Medulla oblongata (tissue), 1 donor: ENCODE measurements at regions not wholly inside any gene's neighbourhood (a gene's known extent, or its start where the extent isn't known, plus 50 kb on each side); places are given as distances from the start of the nearest gene placed in this dataset.

Experiments
- DNase-seq: peaks from one replicate; pipeline ENCODE4 v3.0.0-alpha.2; 2015; ENCODE audit errors: extremely low spot score

DNA sequence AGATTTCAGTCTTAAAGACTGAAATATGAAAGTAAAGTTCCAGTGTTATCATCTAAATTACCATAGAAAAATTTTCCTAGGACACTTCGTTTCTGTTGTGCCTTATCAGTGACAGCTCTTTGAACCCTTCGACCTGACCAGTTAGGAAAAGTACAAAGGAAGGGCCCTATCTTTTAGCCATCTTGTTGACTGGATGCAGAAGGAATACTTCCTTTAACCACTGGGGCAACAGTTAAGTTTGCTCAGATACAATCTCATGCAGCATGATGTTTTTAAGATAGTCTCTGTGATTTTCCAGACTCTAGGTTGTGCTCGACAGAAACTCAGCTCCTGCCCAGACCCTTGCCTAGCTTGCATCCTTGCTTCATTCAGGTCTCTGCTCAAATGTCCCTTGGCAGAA lies 210.5 kb upstream of the RPS6KA3 start:
- no peak for DNase-seq

DNA sequence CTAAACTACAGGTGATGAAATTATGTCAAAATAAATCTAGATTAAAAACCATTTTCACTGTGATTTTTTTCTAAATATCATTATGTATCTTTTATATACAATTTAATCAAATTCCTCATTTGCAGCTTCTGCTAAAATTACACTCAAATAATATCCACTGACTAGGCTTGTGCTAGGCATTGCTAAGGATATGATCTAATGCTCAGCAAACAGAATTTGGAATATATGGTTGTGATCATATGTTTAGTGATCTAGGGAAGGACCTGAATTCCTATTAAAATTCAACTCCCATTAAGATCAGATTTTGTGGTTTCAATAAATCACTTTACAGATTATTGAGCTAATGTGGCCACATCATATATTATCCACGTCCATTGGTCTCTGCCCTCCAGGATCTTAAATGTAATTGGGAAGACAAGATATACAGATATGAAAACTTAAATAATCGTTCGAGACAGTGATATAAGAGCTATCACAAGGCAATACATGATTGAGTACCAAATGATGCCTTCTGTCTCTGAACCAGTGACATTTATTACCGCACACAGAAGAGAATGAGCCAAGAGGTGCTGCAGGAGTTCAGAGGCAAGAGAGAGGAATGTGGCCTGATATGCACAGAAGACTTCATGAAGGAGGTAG lies 206.0 kb upstream of the RPS6KA3 start:
- no peak for DNase-seq

DNA sequence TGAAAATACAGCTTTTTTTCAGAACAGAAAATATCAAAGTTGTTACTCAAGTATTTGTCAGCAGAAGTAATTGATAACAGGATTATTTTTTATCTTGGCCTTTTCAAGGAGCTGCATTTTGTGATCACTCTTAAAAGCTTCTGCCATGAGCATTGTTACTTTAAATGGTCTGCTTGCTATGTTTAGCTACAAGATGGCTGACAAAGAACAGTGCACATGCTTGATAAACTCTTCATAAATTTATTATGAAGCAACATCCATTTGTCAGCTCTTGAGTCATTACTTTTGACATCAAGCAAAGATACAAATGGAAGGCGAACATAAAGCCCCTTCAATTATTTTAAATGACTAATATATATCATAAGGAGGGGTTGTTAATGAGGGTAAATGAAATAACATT lies 205.4 kb upstream of the RPS6KA3 start:
- DNase-seq, result no peak

DNA sequence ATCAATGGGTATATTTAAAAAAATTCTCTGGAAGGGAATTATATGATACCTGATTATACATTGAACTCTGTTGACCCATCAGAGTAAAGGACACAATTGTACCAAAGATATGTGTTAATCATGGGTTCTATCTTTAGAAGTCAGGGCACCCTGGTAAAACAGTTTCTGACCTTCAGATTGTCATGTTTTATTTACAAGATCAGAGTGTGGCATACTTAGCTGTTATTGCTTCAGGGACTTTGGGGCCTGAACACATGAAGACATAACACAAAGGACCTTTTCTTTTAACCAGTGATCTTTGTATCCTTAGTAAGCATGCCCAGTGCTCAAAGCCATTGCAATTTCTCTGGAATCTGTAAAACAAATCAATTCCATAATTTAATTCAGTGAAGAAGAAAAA lies 204.8 kb upstream of the RPS6KA3 start:
- no peak for DNase-seq

DNA sequence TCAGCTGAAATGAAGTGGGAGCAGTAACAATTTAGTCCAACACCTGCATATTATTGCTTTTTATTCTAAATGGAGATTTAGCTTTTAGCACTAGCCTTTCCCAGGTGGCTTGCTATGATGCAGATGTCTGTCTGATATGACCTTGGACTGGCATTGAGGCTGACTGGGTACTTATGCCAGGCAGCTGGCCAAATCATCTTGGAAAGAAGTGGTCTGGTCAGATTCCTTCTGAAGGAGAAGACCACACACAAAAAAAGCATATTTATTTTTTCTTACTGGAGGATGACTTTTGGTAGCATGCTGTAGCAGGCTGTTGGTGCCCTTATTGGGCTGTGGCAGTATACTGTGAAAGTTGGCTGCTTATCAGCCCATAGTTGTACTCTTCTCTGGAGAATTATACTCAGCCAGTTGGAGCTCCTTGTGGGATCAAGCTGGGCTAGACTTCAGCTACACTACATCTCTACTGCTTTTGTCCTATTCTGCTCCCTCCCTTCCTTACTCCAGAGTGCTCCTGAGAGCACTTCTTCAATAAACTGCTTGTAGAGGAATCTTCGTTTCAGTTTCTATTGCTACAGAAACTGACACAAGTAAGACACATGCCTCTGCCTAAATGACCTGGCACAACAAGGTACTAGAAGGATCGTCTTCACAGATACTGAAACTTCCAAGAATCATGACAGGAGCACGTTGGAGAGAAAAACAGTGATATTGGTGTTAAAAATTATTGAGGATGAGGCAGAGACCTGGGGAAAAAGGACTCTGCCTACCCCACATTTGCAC lies 196.8 kb upstream of the RPS6KA3 start:
- no peak for DNase-seq

DNA sequence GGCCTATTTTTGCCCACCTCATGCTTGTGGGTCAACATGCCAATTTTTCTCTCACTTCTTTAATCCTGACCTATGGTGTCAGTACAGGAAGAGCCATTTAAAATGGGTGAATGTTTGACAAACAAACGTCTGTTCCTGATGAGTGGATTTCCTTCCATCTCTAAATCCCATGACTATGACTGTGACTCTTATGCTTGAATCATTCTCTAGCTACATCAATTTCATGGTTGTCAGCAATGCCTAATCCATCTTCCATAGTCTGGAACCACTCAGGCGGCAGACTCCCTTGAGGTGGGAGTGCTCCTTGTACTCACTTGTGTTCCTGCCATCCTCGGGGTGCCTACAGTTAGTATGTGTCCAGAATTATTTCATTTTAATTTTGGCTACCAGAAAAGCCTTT lies 194.9 kb upstream of the RPS6KA3 start:
- peak; percentile 2 for DNase-seq

DNA sequence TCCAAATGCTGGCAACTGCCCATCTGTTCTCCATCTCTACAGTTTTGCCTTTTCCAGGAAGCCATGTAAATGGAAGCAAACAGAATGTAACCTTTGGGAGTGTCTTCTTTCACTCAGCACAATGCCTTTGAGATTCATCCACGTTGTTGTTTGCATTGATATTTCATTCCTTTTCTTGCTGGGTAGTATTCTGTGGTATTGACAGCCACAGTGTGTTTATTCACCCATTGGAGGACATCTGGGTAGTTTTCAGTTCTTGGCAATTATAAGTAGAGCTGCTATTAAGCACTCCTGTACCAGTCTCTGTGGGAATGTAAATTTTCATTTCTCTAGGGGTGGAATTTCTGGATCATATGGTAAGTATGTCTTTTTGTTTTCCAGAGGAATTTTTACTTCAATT lies 194.3 kb upstream of the RPS6KA3 start:
- no peak for DNase-seq

DNA sequence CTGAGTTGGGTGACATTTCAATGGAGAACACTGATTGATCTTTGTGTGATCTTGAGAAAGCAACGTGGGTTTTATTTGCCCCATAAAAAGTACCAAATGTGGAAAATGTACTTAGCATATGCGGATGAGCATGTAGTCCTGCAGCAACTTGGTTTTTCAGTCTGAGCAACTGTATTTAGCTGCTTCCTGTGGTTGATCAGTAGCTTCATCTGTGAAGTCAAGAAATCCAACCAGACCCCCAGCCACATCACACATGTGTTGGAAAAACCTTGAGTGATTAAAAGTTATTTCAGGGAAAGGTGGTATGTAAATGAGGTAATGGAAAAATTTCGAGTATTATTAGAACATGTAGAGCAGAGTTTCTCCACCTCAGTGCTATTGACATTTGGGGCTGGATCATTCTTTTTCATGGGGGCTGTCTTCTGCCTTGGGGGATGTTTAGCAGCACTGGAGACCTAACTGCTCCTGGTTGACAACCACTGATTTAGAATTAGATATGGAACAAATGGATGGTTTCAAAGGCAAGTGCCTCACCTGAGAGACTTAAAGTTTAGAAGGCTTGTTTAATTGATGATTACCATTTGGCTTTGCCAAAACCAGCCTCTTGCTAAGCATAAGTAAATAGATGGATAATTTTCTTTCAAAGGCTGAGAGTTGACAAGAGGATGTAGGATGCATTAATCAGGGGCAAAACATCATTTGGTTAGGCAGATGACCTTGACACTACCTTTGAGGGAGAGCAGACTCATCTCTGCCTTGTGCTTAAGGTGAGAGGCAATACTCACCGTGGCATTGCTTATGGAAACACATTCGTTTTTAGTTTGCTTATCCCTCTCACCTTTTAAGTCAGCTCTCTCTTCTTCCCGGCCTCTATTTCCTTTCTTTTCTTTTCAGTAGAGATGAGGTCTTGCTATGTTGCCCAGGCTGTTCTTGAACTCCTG lies 193.0 kb upstream of the RPS6KA3 start:
- no peak for DNase-seq

DNA sequence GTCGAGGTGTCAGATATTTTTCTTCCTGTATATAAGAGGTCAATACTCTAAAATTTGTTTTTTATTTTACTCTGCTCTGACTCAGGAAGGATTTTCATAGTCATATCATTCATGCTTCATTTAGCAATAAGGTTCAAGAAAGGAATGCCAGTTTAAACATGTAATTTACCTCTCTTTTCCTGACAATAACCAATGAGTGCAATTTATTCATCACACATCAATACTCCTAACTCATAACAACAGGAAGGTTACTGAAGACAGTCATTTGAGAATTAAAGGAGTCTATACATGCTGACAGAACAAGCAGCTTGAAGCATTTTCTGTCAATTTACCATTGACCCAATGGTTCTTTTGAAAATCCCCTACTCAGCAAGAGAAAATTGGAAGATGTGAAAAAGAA lies 190.3 kb upstream of the RPS6KA3 start:
- DNase-seq, result no peak

DNA sequence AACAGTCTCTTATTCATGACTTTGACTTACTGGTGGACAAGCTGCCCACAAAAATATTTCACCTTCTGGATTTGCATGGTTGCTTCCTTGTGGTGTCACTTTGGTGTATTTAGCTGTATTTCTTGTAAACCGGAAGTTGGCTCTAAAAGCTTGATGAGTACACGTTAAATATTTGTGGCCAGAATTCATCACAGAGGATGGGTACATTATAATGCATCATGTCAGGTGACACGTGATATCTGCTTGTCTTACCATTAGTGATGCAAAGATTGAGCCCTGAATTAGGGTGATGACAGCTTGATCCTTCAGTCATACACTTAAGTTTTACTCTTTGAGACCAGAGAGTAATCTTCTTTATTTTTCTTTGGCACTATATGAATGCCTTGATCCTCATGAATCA lies 188.3 kb upstream of the RPS6KA3 start:
- no peak for DNase-seq

DNA sequence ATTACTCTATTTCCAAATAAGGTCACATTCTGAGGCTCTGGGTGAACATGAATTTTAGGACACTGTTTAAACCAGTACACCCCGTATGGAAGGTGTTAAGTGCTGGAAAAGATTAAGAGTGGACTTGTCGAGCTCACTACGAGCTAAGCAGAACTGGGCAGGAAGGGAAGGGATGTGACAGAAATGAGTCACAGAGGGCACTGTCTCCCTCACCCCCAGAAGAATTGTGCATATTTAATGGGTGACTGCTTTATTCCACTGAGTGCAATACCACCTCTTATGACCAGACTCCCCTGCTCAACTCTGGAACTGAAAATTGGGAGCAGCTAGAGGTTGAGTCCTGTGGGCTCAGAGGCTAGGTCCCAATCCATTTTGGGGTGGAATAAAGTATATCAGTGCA lies 187.4 kb upstream of the RPS6KA3 start:
- no peak for DNase-seq

DNA sequence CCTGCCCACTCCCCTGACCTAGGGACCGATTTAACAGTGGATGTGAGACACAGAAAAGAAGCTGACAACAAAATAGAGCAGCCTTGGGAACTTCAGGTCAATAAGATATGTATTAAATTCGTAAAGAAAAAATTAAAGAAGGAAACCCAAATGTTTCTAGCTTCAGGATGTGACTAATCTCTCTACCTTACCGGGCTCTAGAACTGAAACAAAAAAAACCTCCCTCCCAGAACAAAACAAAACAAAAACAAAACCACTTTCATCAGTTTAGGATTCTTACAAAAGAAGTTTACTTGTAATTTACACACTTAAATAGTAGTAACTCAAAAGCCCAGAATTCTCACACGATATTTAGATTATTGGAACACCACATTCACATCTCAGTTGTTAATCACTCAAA lies 185.8 kb upstream of the RPS6KA3 start:
- DNase-seq, result no peak

DNA sequence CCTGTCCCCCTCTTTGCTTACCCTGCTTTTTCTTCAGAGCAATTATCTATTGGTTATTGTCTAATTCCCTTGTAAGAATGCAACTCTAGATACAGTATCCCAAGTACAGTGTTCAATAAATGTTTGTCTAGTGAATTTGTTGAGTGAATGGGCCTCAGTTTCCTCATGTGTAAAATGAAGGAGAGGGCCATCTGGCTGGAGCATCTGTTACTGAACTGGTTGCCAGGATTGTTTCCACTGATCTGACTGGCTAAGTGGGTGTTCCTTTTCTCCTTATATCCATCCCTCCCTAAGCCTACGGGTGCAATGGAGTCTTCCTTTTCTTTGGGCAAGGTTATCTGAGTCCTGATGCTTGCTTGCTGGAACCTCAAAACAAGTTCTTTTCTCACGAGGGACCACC lies 185.2 kb upstream of the RPS6KA3 start:
- no peak for DNase-seq

DNA sequence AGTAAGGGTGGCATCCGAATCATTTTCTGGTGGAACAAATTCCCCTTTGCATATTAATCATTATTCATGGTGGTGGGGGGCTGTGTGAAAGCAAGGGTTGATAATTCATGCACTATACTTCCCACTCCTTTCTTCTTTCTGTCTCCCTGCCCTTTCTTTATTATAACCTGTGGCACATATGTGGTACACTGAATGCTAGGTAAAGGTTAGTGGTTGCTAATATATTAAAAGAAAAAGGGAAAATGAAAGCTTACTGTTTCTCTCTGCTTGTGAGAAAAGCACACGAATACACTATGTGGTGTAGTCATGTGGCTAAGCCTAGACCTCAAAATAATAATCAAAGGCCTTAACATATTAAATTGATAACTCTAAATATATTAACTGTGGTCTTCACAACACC lies 178.4 kb upstream of the RPS6KA3 start:
- DNase-seq, result no peak

DNA sequence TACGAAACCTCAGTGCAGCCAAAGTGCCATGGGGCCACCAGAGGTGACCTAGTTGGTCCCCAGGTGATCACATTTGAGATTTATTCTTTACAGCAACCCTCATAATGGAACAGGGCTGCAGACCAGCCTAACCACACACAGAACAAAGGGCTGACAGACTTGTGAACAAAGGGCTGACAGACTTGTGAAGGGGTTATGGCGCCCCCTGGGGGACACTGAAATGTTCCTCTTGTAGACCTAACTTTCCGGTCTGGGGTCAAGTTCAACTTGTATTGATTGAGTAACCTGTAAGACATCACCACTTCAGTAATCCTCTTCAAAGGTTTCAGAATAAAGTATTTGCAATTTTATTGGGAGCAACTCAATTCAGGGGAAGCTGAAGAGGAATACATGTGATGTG lies 175.9 kb upstream of the RPS6KA3 start:
- peak; percentile 78 for DNase-seq

DNA sequence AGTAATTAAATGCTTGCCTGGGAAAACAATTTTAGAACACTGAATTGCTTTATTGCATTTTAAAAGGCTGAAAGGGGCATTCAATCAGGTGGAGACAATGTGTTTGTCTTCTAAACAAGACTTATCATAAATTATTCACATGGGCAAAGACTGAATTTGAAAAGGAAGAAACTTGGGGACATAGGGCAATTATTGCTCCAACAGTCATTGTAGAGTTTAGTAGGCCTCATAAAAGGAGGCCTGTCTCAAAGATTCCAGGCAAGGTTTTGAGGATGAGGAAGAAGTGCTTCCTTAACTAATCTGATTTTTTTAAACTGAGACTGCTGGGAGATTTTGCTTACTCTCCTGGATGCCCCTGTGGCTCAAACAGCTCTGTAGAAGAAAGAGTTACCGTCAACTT lies 174.4 kb upstream of the RPS6KA3 start:
- no peak for DNase-seq

DNA sequence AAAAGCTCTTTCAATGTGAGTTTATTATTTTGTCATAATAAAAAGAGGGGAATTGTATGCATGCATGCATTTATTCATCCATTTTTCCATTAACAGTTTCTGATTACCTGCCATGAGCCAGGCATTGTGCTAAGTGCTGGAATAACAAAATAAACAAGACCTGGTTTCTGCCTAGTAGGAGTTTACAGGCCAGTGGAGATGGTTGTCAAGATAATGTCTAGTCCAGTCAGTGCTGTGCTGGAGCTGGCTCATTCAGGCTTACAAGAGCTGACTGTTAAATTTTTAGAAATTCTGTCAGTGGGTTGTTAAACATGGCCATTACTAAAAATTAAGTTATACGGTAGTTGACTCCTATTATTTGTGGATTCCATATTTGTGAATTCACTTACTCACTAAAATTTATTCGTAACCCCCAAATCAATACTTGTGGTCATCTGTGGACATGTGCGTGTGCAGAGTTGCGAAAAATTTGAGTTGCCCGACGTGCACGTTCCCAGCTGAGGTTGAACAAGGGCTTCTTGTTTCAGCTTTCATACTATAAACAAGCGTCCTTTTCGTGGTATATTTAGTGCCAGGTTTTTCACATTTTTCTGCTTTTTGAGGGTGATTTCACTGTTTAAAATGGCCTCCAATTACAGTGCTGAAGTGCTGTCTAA lies 172.3 kb upstream of the RPS6KA3 start:
- no peak for DNase-seq

DNA sequence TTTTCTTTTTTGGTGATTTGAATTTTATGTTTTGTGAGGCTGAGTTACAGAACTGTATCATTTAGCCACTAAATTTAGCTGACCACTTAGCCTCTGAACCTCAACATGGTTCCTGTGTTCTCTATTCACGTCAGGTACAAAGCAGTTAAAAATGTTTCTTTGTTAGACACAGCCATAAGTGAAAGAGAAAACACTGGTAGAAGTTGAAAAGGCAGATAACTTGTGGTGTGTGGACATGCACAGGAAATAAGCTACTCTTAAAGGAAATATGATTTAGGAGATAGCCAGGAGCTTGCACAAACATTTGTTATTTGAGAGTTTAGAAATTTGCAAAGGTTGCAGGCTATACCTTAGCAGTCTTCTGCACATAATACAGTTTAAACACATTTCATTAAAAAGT lies 171.0 kb upstream of the RPS6KA3 start:
- DNase-seq, result no peak

DNA sequence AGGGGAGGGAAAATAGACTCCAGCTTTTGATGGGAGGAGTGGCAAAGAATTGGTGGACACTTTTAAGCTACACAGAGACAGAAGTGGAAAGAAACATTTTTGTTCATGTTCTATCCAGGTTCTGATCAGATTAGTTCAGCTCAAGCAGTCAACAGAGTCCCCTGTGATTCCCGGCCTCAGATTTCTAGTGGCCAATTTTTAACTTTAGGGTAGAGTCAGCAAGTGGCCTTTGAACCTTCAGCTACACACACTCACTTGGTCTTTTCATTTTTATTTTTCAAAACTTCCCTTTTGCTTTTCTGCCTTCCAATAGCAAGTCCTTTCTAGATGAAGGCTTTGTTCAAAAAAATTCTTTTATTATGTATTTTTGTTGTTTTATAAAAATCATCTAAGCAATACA lies 169.2 kb upstream of the RPS6KA3 start:
- DNase-seq, result no peak

DNA sequence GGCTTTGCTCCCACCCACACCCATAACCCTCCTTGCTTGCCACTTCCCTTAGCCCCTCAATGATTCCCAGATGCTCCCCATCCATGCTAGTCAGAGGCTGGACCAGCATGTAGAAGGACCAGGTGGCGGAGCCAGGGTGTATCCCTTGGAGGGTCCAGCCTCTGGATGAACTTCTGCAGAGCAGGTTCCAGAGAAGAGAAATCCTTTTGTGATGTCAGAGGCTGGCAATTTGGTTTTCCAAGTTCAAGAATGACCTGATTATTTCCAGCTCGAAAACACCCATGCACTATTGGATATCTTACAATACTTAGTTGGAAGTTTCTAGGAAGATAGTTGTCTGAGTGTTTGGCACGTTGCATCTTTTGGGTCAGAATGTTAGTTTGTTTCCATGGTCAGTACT lies 168.3 kb upstream of the RPS6KA3 start:
- DNase-seq, result no peak

DNA sequence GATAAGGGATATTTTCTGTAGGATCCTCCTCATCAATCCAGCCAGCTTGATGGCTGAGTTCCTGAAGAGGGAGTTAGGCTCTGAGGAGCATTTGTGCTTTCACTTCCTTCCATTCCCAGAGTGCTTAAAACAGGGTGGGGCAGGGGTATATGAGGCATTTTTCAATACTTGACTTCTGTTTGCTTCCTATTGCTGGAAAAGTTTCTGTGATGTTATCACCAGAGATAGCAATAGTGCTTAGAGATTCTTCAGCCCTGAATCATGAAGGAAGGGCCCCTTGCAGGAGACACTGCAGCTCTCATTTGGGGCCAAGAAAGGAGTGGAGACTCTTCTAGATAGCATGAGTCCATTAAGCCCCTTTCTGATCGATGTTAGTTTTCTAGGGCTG lies 166.7 kb upstream of the RPS6KA3 start:
- no peak for DNase-seq

DNA sequence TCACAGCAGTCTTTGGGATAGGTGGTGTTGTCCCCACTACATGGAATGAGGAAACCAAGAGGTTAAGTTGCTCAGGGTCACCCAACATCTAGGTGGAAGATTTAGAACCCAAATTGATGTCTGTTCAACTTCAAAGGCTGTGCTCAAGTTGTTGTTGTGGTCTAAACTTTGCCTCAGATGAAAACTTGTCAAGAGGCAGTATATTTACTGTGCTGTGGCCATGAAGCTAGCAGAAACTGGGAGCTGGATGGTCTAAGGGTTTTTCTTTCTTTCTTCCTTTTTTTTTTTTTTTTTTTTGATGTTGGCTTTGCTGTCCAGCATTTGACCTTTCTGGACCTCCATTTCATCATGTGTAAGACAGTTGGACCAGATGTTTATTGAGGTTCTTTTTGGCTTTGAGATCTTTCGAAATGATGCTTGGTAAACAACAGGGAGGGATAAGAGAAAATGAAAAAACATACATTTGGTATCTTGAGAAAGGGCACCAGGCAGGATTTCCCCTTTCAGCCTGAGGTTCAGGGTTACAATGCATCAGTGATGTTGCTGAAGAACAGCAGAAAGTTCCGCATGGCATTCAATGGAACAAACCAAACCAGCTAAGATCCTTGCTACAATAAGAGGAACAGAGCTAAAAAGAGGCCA lies 166.2 kb upstream of the RPS6KA3 start:
- no peak for DNase-seq
